ENCODE measurements at regions not wholly inside any gene's neighbourhood (a gene's known extent, or its start where the extent isn't known, plus 50 kb on each side); places are given as distances from the start of the nearest gene placed in this dataset.

GRCh38 chr5:57768745-57769144 lies 286.1 kb upstream of the ACTBL2 start:
- H3K4me1 Mint-ChIP-seq = peaks cover 0 to 2% (median 0%) of the 10 kb centered on the region in 4 donors
- CTCF ChIA-PET (ENCODE audit: partially characterized antibody) = interaction anchor here (1.0 kb wide), 1 partner anchor 11 kb away, joined by 3 read pairs; no protein-coding TSS in a partner anchor
- no peak overlapping the region for H3K4me3 ChIP-seq (ENCODE audit: low read length in 2 of 2)

DNA sequence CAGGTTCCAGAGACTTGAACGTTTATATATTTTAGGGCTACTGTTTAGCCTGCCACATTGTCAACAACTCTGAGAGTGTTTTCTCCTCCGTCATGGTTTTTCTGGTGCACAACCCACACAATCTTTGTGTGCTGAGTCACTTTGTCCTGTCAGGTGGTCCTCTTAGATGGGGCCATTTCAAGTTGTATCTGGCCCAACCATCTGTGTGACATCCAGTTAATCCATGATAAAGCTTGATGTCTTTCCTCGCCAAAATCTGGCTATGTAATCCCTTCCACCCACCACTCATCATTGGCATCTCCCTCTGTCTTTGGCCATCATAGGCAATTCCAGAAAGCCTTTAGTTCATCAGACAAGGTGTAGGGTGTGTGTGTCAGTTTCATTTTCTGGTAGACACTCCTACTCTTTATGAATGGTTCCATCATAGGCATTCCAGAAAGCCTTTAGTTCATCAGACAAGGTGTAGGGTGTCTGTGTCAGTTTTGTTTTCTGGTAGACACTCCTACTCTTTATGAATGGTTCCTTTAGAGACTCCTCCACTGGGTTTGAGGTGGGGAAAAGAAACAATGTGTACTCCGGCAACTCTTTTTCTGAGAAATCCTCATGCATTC lies 282.0 kb upstream of the ACTBL2 start:
- Histone ChIP-seq H3K4me3 (ENCODE audit: low read length in 2 of 2) (no peak overlapping the region), H3K9me3 (ENCODE audit: control insufficient read depth in 1 of 2, low read length in 2 of 2) (no peaks in the 10 kb centered on the region), H3K4me1 (ENCODE audit: insufficient read depth, low read length) (no peaks in the 10 kb centered on the region), H3K27me3 (ENCODE audit: insufficient read depth, low read length) (no peaks in the 10 kb centered on the region), H3K36me3 (ENCODE audit: insufficient read depth, low read length) (no peaks in the 10 kb centered on the region), H3K27ac (ENCODE audit: low read depth, low read length) (no peak overlapping the region)
- no peaks in the 10 kb centered on the region for H3K36me3 Mint-ChIP-seq
- intact Hi-C loops (cut with micrococcal nuclease) = no loop called here
- H3K27ac Mint-ChIP-seq = no peak overlapping the region
- ChIA-PET POLR2A (ENCODE audit: partially characterized antibody) (no interaction called here), CTCF (ENCODE audit: partially characterized antibody) (no interaction called here)
- H3K27me3 Mint-ChIP-seq = peaks cover 0 to 6% of the 10 kb centered on the region in 2 donors
- peaks cover 0 to 2% (median 0%) of the 10 kb centered on the region in 8 donors for H3K9me3 Mint-ChIP-seq
- peaks cover 0 to 2% (median 0%) of the 10 kb centered on the region in 4 donors for H3K4me1 Mint-ChIP-seq
- no peak for DNase-seq
- no peak overlapping the region for H3K4me3 Mint-ChIP-seq

More at GRCh38 chr5:57768745-57769144, 286.1 kb upstream of the ACTBL2 start:
- Mint-ChIP-seq H3K36me3 (no peaks in the 10 kb centered on the region), H3K27ac (no peak overlapping the region), H3K4me3 (no peak overlapping the region), H3K9me3 (peaks cover 0 to 2% (median 0%) of the 10 kb centered on the region in 8 donors), H3K27me3 (peaks cover 0 to 6% of the 10 kb centered on the region in 2 donors)
- POLR2A ChIA-PET (ENCODE audit: partially characterized antibody) = no interaction called here
- intact Hi-C loops (cut with micrococcal nuclease) = no loop called here
- no peak for DNase-seq
- H3K4me1 ChIP-seq (ENCODE audit: insufficient read depth, low read length) = peaks cover 7% of the 10 kb centered on the region
- H3K9me3 ChIP-seq (ENCODE audit: control insufficient read depth in 1 of 2, low read length in 2 of 2) = no peaks in the 10 kb centered on the region
- H3K27me3 ChIP-seq (ENCODE audit: insufficient read depth, low read length) = no peaks in the 10 kb centered on the region
- no peaks in the 10 kb centered on the region for H3K36me3 ChIP-seq (ENCODE audit: insufficient read depth, low read length)
- H3K27ac ChIP-seq (ENCODE audit: low read depth, low read length) = no peak overlapping the region

GRCh38 chr5:57761513-57761912 lies 278.9 kb upstream of the ACTBL2 start:
- intact Hi-C loops (cut with micrococcal nuclease) = no loop called here
- ChIA-PET CTCF (ENCODE audit: partially characterized antibody) (no interaction called here), POLR2A (ENCODE audit: partially characterized antibody) (no interaction called here)
- no peaks in the 10 kb centered on the region for H3K9me3 ChIP-seq (ENCODE audit: control insufficient read depth in 1 of 2, low read length in 2 of 2)
- H3K4me1 Mint-ChIP-seq = peaks cover 0 to 2% (median 0%) of the 10 kb centered on the region in 4 donors
- no peak for DNase-seq
- H3K4me3 Mint-ChIP-seq = no peak overlapping the region
- no peaks in the 10 kb centered on the region for H3K27me3 ChIP-seq (ENCODE audit: insufficient read depth, low read length)
- no peaks in the 10 kb centered on the region for H3K36me3 ChIP-seq (ENCODE audit: insufficient read depth, low read length)
- H3K27ac ChIP-seq (ENCODE audit: low read depth, low read length) = no peak overlapping the region
- no peak overlapping the region for H3K27ac Mint-ChIP-seq
- H3K4me1 ChIP-seq (ENCODE audit: insufficient read depth, low read length) = no peaks in the 10 kb centered on the region
- H3K4me3 ChIP-seq (ENCODE audit: low read length in 2 of 2) = no peak overlapping the region
- H3K27me3 Mint-ChIP-seq = no peaks in the 10 kb centered on the region
- no peaks in the 10 kb centered on the region for H3K36me3 Mint-ChIP-seq
- H3K9me3 Mint-ChIP-seq = no peaks in the 10 kb centered on the region

DNA sequence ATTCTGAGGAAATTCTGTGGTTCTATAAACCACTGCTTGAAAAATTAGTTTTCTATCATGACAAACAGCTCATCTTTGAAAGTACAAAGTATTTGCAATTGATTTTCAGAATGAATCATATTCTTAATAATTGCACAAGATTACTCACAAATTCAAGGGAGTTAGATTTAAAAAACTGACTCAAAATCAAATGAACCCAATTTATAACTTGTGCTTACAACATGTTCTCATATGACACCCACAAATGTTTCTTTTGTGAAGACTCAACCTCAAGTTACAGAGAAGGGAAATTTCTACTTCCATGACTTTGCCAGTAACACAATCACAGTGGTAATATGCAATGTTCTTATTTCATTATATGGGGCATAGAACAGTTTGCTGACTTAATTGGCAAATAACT lies 272.0 kb upstream of the ACTBL2 start:
- Mint-ChIP-seq H3K4me3 (no peak overlapping the region), H3K27ac (no peak overlapping the region), H3K27me3 (peaks cover 0 to 4% of the 10 kb centered on the region in 2 donors), H3K36me3 (no peaks in the 10 kb centered on the region), H3K4me1 (no peaks in the 10 kb centered on the region), H3K9me3 (no peaks in the 10 kb centered on the region)
- H3K4me3 ChIP-seq (ENCODE audit: low read length in 2 of 2) = no peak overlapping the region
- H3K27ac ChIP-seq (ENCODE audit: low read depth, low read length) = no peak overlapping the region
- H3K36me3 ChIP-seq (ENCODE audit: insufficient read depth, low read length) = no peaks in the 10 kb centered on the region
- DNase-seq = no peak
- CTCF ChIA-PET (ENCODE audit: partially characterized antibody) = no interaction called here
- no peaks in the 10 kb centered on the region for H3K27me3 ChIP-seq (ENCODE audit: insufficient read depth, low read length)
- POLR2A ChIA-PET (ENCODE audit: partially characterized antibody) = no interaction called here
- H3K4me1 ChIP-seq (ENCODE audit: insufficient read depth, low read length) = no peaks in the 10 kb centered on the region
- intact Hi-C loops (cut with micrococcal nuclease) = no loop called here
- H3K9me3 ChIP-seq (ENCODE audit: control insufficient read depth in 1 of 2, low read length in 2 of 2) = no peaks in the 10 kb centered on the region

DNA sequence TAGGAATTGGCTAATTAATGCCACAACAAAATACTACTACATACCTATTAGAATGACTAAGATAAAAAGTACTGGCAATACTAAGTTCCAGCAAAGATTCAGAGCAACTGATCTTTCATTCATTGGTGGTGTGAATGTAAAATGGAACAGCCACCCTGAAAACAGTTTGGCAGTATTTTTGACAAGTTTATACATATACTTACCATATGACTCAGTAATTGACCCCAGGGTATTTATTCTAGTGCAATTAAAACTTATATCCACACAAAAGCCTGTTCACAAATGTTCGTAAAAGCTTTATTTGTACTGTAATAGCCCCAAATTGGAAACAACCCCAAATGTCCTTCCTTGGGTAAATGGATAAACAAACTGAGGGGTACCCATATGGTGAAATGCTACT lies 270.8 kb upstream of the ACTBL2 start:
- Mint-ChIP-seq H3K27ac (no peak overlapping the region), H3K36me3 (no peaks in the 10 kb centered on the region), H3K9me3 (no peaks in the 10 kb centered on the region), H3K4me1 (no peaks in the 10 kb centered on the region), H3K27me3 (peaks cover 3 to 7% of the 10 kb centered on the region in 2 donors), H3K4me3 (no peak overlapping the region)
- Histone ChIP-seq H3K9me3 (ENCODE audit: control insufficient read depth in 1 of 2, low read length in 2 of 2) (no peaks in the 10 kb centered on the region), H3K27ac (ENCODE audit: low read depth, low read length) (no peak overlapping the region), H3K27me3 (ENCODE audit: insufficient read depth, low read length) (no peaks in the 10 kb centered on the region), H3K36me3 (ENCODE audit: insufficient read depth, low read length) (no peaks in the 10 kb centered on the region), H3K4me3 (ENCODE audit: low read length in 2 of 2) (no peak overlapping the region), H3K4me1 (ENCODE audit: insufficient read depth, low read length) (no peaks in the 10 kb centered on the region)
- ChIA-PET POLR2A (ENCODE audit: partially characterized antibody) (no interaction called here), CTCF (ENCODE audit: partially characterized antibody) (no interaction called here)
- DNase-seq = no peak
- intact Hi-C loops (cut with micrococcal nuclease) = no loop called here

- Histone ChIP-seq H3K4me3 (ENCODE audit: low read length in 2 of 2) (no peak overlapping the region), H3K27ac (ENCODE audit: low read depth, low read length) (no peak overlapping the region), H3K4me1 (ENCODE audit: insufficient read depth, low read length) (no peaks in the 10 kb centered on the region), H3K27me3 (ENCODE audit: insufficient read depth, low read length) (no peaks in the 10 kb centered on the region), H3K9me3 (ENCODE audit: control insufficient read depth in 1 of 2, low read length in 2 of 2) (no peaks in the 10 kb centered on the region), H3K36me3 (ENCODE audit: insufficient read depth, low read length) (no peaks in the 10 kb centered on the region)
- H3K4me1 Mint-ChIP-seq = no peaks in the 10 kb centered on the region
- POLR2A ChIA-PET (ENCODE audit: partially characterized antibody) = no interaction called here
- peaks cover 8 to 14% of the 10 kb centered on the region in 2 donors for H3K27me3 Mint-ChIP-seq
- H3K4me3 Mint-ChIP-seq = no peak overlapping the region
- no peak overlapping the region for H3K27ac Mint-ChIP-seq
- CTCF ChIA-PET (ENCODE audit: partially characterized antibody) = no interaction called here
- H3K9me3 Mint-ChIP-seq = peaks cover 0 to 2% (median 0%) of the 10 kb centered on the region in 8 donors
- intact Hi-C loops (cut with micrococcal nuclease) = no loop called here
- DNase-seq = no peak
- H3K36me3 Mint-ChIP-seq = no peaks in the 10 kb centered on the region
Measured at GRCh38 chr5:57751710-57752109, 269.1 kb upstream of the ACTBL2 start.

DNA sequence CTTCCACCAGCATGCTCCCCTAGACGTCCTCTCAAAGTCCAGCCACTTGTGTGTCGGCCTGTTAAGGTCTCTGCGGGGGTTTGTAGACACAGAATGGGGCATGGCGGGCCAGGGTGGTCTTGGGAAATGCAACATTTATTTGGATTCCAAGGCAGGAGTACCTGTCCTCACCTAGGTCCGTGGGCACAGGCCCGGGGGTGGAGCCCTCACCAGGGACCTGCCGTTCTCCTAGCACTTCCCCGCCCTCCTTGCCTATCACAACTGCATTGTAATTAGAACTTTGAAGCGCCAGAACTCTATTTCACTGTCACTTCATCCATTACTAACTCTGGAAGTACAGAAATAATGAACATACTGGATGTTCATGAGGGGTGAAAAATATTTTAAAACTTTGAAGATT lies 268.3 kb upstream of the ACTBL2 start:
- no peaks in the 10 kb centered on the region for H3K27me3 ChIP-seq (ENCODE audit: insufficient read depth, low read length)
- peaks cover 8 to 14% of the 10 kb centered on the region in 2 donors for H3K27me3 Mint-ChIP-seq
- no peaks in the 10 kb centered on the region for H3K36me3 Mint-ChIP-seq
- no peak overlapping the region for H3K27ac Mint-ChIP-seq
- no peak for DNase-seq
- no peaks in the 10 kb centered on the region for H3K4me1 Mint-ChIP-seq
- H3K4me3 Mint-ChIP-seq = no peak overlapping the region
- peaks cover 0 to 2% (median 0%) of the 10 kb centered on the region in 8 donors for H3K9me3 Mint-ChIP-seq
- POLR2A ChIA-PET (ENCODE audit: partially characterized antibody) = no interaction called here
- H3K4me1 ChIP-seq (ENCODE audit: insufficient read depth, low read length) = no peaks in the 10 kb centered on the region
- no peak overlapping the region for H3K27ac ChIP-seq (ENCODE audit: low read depth, low read length)
- H3K4me3 ChIP-seq (ENCODE audit: low read length in 2 of 2) = no peak overlapping the region
- H3K9me3 ChIP-seq (ENCODE audit: control insufficient read depth in 1 of 2, low read length in 2 of 2) = no peaks in the 10 kb centered on the region
- H3K36me3 ChIP-seq (ENCODE audit: insufficient read depth, low read length) = no peaks in the 10 kb centered on the region
- CTCF ChIA-PET (ENCODE audit: partially characterized antibody) = no interaction called here
- intact Hi-C loops (cut with micrococcal nuclease) = no loop called here

DNA sequence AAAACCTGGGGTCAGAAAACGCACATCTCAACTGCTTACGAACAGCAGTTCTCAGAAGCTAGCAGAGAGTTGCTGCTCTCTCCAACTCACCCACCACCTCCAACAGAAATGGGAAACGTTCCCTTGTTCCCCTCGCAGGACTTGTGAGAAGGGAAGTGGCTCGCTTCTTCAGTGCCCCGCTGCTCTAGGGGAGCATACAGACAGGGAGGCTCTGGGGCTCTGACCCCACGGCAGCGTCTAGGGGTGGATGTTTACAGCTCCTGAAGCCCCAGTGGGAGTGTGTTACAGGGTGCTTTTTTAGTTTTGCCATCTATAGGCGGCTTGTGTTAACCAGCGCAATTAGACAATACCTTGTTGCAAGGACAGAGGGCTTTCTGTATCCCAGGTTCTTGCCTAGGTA lies 267.7 kb upstream of the ACTBL2 start:
- H3K9me3 Mint-ChIP-seq = peaks cover 0 to 2% (median 0%) of the 10 kb centered on the region in 8 donors

More for the DNA sequence above, 267.7 kb upstream of the ACTBL2 start:
- Histone ChIP-seq H3K27ac (ENCODE audit: low read depth, low read length) (no peak overlapping the region), H3K4me3 (ENCODE audit: low read length in 2 of 2) (no peak overlapping the region), H3K4me1 (ENCODE audit: insufficient read depth, low read length) (no peaks in the 10 kb centered on the region), H3K9me3 (ENCODE audit: control insufficient read depth in 1 of 2, low read length in 2 of 2) (no peaks in the 10 kb centered on the region), H3K27me3 (ENCODE audit: insufficient read depth, low read length) (no peaks in the 10 kb centered on the region), H3K36me3 (ENCODE audit: insufficient read depth, low read length) (no peaks in the 10 kb centered on the region)
- H3K27ac Mint-ChIP-seq = no peak overlapping the region
- ChIA-PET CTCF (ENCODE audit: partially characterized antibody) (no interaction called here), POLR2A (ENCODE audit: partially characterized antibody) (no interaction called here)
- intact Hi-C loops (cut with micrococcal nuclease) = no loop called here
- no peaks in the 10 kb centered on the region for H3K36me3 Mint-ChIP-seq
- no peaks in the 10 kb centered on the region for H3K4me1 Mint-ChIP-seq
- no peak for DNase-seq
- no peak overlapping the region for H3K4me3 Mint-ChIP-seq
- peaks cover 8 to 14% of the 10 kb centered on the region in 2 donors for H3K27me3 Mint-ChIP-seq

All from CD4-positive, alpha-beta memory T cell (primary cell).